Mucosa of rectum (tissue), 2 donors: ENCODE measurements at regions not wholly inside any gene's neighbourhood (a gene's known extent, or its start where the extent isn't known, plus 50 kb on each side); places are given as distances from the start of the nearest gene placed in this dataset.

Experiments used
- H3K27ac ChIP-seq, 2 donors: one replicate each; pipeline ENCODE4 v1.7.0; 2013; ENCODE audit warnings: inconsistent platforms in 2 of 2, low read depth in 2 of 2, low read length in 2 of 2
- H3K27me3 ChIP-seq, 2 donors: one replicate each; pipeline ENCODE4 v1.7.0; 2013; ENCODE audit warnings: low read length in 2 of 2; ENCODE audit not compliant: control insufficient read depth in 2 of 2, insufficient read depth in 2 of 2
- H3K36me3 ChIP-seq, 2 donors: one replicate each; pipeline ENCODE4 v1.7.0; 2013; ENCODE audit warnings: low read length in 2 of 2; ENCODE audit not compliant: control insufficient read depth in 2 of 2, insufficient read depth in 2 of 2
- H3K4me1 ChIP-seq, 2 donors: one replicate each; pipeline ENCODE4 v1.7.0; 2013; ENCODE audit warnings: low read length in 2 of 2, mild to moderate bottlenecking in 1 of 2; ENCODE audit not compliant: control insufficient read depth in 2 of 2, insufficient read depth in 2 of 2
- H3K4me3 ChIP-seq, 2 donors: one replicate each; pipeline ENCODE4 v1.7.0; 2013; ENCODE audit warnings: low read length in 2 of 2
- H3K9ac ChIP-seq, 2 donors: one replicate each; pipeline ENCODE4 v1.7.0; 2013; ENCODE audit warnings: low read length in 2 of 2, low read depth in 1 of 2, mild to moderate bottlenecking in 1 of 2
- H3K9me3 ChIP-seq, 2 donors: one replicate each; pipeline ENCODE4 v1.7.0; 2013; ENCODE audit warnings: low read length in 2 of 2; ENCODE audit not compliant: control insufficient read depth in 2 of 2
- donor health status: healthy.
- donor health status: Normal muscosa, but diverticular disease.

- Histone ChIP-seq H3K9me3 (no peaks in the 10 kb centered on the region), H3K4me3 (no peak overlapping the region), H3K9ac (no peak overlapping the region), H3K36me3 (no peaks in the 10 kb centered on the region), H3K27me3 (no peaks in the 10 kb centered on the region), H3K27ac (no peak overlapping the region), H3K4me1 (no peaks in the 10 kb centered on the region)
Measured at GRCh38 chr12:93273834-93274564, 103.7 kb upstream of the NUDT4 start.

GRCh38 chr12:93274937-93275336, 102.8 kb upstream of the NUDT4 start:
- Histone ChIP-seq H3K27ac (no peak overlapping the region), H3K4me1 (no peaks in the 10 kb centered on the region), H3K9me3 (no peaks in the 10 kb centered on the region)

GRCh38 chr12:93275589-93275988, 102.1 kb upstream of the NUDT4 start:
- Histone ChIP-seq H3K27me3 (no peaks in the 10 kb centered on the region), H3K9ac (no peak overlapping the region), H3K4me3 (no peak overlapping the region), H3K27ac (no peak overlapping the region), H3K36me3 (no peaks in the 10 kb centered on the region), H3K9me3 (no peaks in the 10 kb centered on the region), H3K4me1 (no peaks in the 10 kb centered on the region)

More at GRCh38 chr12:93274937-93275336, 102.8 kb upstream of the NUDT4 start:
- Histone ChIP-seq H3K27me3 (no peaks in the 10 kb centered on the region), H3K4me3 (no peak overlapping the region), H3K36me3 (no peaks in the 10 kb centered on the region), H3K9ac (no peak overlapping the region)

GRCh38 chr12:93279565-93280412, 97.9 kb upstream of the NUDT4 start:
- Histone ChIP-seq H3K4me1 (no peaks in the 10 kb centered on the region), H3K27me3 (no peaks in the 10 kb centered on the region), H3K9ac (no peak overlapping the region), H3K36me3 (no peaks in the 10 kb centered on the region), H3K9me3 (no peaks in the 10 kb centered on the region), H3K4me3 (no peak overlapping the region), H3K27ac (no peak overlapping the region)

GRCh38 chr12:93287149-93287548, 90.6 kb upstream of the NUDT4 start:
- Histone ChIP-seq H3K27me3 (no peaks in the 10 kb centered on the region), H3K9ac (no peak overlapping the region)

GRCh38 chr12:93288626-93289025, 89.1 kb upstream of the NUDT4 start:
- H3K27ac ChIP-seq, result no peak overlapping the region
- H3K9me3 ChIP-seq, result no peaks in the 10 kb centered on the region

More at GRCh38 chr12:93287149-93287548, 90.6 kb upstream of the NUDT4 start:
- H3K9me3 ChIP-seq, result no peaks in the 10 kb centered on the region
- no peak overlapping the region for H3K4me3 ChIP-seq
- H3K4me1 ChIP-seq, result no peaks in the 10 kb centered on the region
- no peaks in the 10 kb centered on the region for H3K36me3 ChIP-seq
- no peak overlapping the region for H3K27ac ChIP-seq

GRCh38 chr12:93290391-93290790, 87.3 kb upstream of the NUDT4 start:
- no peaks in the 10 kb centered on the region for H3K27me3 ChIP-seq
- no peak overlapping the region for H3K27ac ChIP-seq
- no peaks in the 10 kb centered on the region for H3K4me1 ChIP-seq

More at GRCh38 chr12:93288626-93289025, 89.1 kb upstream of the NUDT4 start:
- Histone ChIP-seq H3K27me3 (no peaks in the 10 kb centered on the region), H3K36me3 (no peaks in the 10 kb centered on the region), H3K4me1 (no peaks in the 10 kb centered on the region), H3K4me3 (no peak overlapping the region), H3K9ac (no peak overlapping the region)

GRCh38 chr12:93292213-93292612, 85.5 kb upstream of the NUDT4 start:
- no peaks in the 10 kb centered on the region for H3K27me3 ChIP-seq
- no peaks in the 10 kb centered on the region for H3K9me3 ChIP-seq
- no peak overlapping the region for H3K9ac ChIP-seq
- H3K36me3 ChIP-seq, result no peaks in the 10 kb centered on the region
- no peak overlapping the region for H3K4me3 ChIP-seq
- no peaks in the 10 kb centered on the region for H3K4me1 ChIP-seq
- H3K27ac ChIP-seq, result no peak overlapping the region

More at GRCh38 chr12:93290391-93290790, 87.3 kb upstream of the NUDT4 start:
- H3K36me3 ChIP-seq, result no peaks in the 10 kb centered on the region
- H3K4me3 ChIP-seq, result no peak overlapping the region
- H3K9me3 ChIP-seq, result no peaks in the 10 kb centered on the region
- no peak overlapping the region for H3K9ac ChIP-seq

GRCh38 chr12:93292731-93293566, 84.8 kb upstream of the NUDT4 start:
- H3K4me3 ChIP-seq, result no peak overlapping the region
- no peak overlapping the region for H3K9ac ChIP-seq
- no peaks in the 10 kb centered on the region for H3K4me1 ChIP-seq
- H3K9me3 ChIP-seq, result no peaks in the 10 kb centered on the region
- H3K27me3 ChIP-seq, result no peaks in the 10 kb centered on the region
- H3K36me3 ChIP-seq, result no peaks in the 10 kb centered on the region
- H3K27ac ChIP-seq, result no peak overlapping the region
